SK-N-MC (cell line): ENCODE measurements at regions not wholly inside any gene's neighbourhood (a gene's known extent, or its start where the extent isn't known, plus 50 kb on each side); places are given as distances from the start of the nearest gene placed in this dataset.

Experiments used
- DNase-seq: peaks from one replicate; pipeline ENCODE4 v3.0.0-alpha.2; 2011; ENCODE audit warnings: low read depth, low spot score
- H3K27ac ChIP-seq: fragments of 200-600 bp; sonication (generic); 2 replicates; pipeline ENCODE4 v1.5.1; 2016; ENCODE audit warnings: mixed run types
- H3K36me3 ChIP-seq: fragments of 200-600 bp; sonication (generic); 2 replicates; pipeline ENCODE4 v1.6.1; 2017; ENCODE audit warnings: antibody characterized with exemption, low read length, mixed read lengths; ENCODE audit not compliant: insufficient read depth
- H3K4me3 ChIP-seq: fragments of 200-600 bp; sonication (generic); 2 replicates; pipeline ENCODE4 v1.5.1; 2016
- H3K9ac ChIP-seq: fragments of 200-600 bp; sonication (generic); 2 replicates; pipeline ENCODE4 v1.8.0; 2017; ENCODE audit warnings: mixed run types, mixed read lengths; ENCODE audit not compliant: insufficient read length
- H3K9me3 ChIP-seq: fragments of 200-600 bp; sonication (generic); 2 replicates; pipeline ENCODE4 v1.6.1; 2017; ENCODE audit warnings: low read depth, mild to moderate bottlenecking, antibody characterized with exemption, low read length, moderate library complexity, mixed read lengths
- EZH2 ChIP-seq: fragments of 200-600 bp; sonication (generic); IDR thresholded peaks from one replicate; pipeline ENCODE4 v1.6.1; 2017; ENCODE audit warnings: antibody characterized with exemption
- FOXP2 ChIP-seq: optimal IDR thresholded peaks from 2 replicates; pipeline ENCODE3; 2011; ENCODE audit warnings: mild to moderate bottlenecking, moderate library complexity; ENCODE audit not compliant: insufficient read depth; ENCODE audit errors: extremely low read length, control extremely low read depth
- POLR2AphosphoS5 ChIP-seq: IDR thresholded peaks from 2 replicates; pipeline ENCODE4 v1.6.1; 2012; ENCODE audit warnings: mild to moderate bottlenecking, low read depth, low read length, borderline replicate concordance

- no peaks in the 10 kb centered on the region for H3K36me3 ChIP-seq
- TF ChIP-seq POLR2AphosphoS5 (no peak), FOXP2 (no peak), EZH2 (no peak)
- H3K27ac ChIP-seq: no peak overlapping the region
- no peak overlapping the region for H3K9ac ChIP-seq
- H3K9me3 ChIP-seq: no peaks in the 10 kb centered on the region
- no peak for DNase-seq
- no peak overlapping the region for H3K4me3 ChIP-seq
Observed at GRCh38 chr5:38207343-38207742, 51.0 kb upstream of the EGFLAM start.

- TF ChIP-seq EZH2 (no peak), POLR2AphosphoS5 (no peak), FOXP2 (no peak)
- peak overlapping the region; percentile 39 for H3K4me3 ChIP-seq
- no peaks in the 10 kb centered on the region for H3K9me3 ChIP-seq
- H3K9ac ChIP-seq: no peak overlapping the region
- no peaks in the 10 kb centered on the region for H3K36me3 ChIP-seq
- H3K27ac ChIP-seq: peak overlapping the region; percentile 71
- no peak for DNase-seq
Observed at GRCh38 chr5:38202741-38203140, 55.6 kb upstream of the EGFLAM start.

DNA sequence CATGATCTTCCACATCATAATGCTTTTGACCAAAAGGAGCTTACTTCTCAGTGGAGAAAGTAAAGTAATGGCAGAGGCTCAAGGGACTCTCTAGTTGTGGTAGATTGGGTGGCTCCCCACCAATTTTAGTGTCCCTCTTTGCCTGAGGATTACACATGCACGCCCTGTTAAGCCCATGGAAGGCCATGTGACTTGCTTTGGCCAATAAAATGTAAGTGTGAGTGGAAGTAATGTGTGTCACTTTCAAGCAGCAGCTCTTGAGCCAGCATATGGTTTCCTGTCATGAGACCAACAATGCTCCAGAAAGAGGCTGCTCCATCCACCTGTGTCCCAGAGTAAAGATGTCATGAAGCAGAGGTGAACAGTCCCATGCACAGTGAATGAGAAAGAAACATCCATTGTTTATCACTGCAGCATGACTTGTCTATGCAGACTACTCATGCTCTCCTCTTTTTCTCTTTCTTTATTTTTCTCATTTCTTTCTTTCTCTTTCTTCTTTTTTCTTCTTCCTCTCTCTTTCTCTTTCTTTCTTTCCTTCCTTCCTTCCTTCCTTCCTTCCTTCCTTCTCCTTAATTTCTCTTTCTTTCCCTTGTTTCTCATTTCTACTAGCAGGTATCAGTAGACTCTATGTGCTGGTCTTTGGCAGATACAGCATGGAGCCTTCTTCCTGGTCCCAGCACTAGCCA is 57.3 kb upstream of the EGFLAM start:
- Histone ChIP-seq H3K9ac (no peak overlapping the region), H3K36me3 (no peaks in the 10 kb centered on the region), H3K4me3 (no peak overlapping the region), H3K9me3 (no peaks in the 10 kb centered on the region), H3K27ac (no peak overlapping the region)
- DNase-seq: no peak
- TF ChIP-seq POLR2AphosphoS5: no peak
- no peak for TF ChIP-seq EZH2
- no peak for TF ChIP-seq FOXP2

GRCh38 chr5:38197118-38197517 is 61.2 kb upstream of the EGFLAM start:
- no peak for TF ChIP-seq EZH2
- no peak for TF ChIP-seq FOXP2
- TF ChIP-seq POLR2AphosphoS5: no peak
- DNase-seq: no peak
- no peak overlapping the region for H3K9ac ChIP-seq

DNA sequence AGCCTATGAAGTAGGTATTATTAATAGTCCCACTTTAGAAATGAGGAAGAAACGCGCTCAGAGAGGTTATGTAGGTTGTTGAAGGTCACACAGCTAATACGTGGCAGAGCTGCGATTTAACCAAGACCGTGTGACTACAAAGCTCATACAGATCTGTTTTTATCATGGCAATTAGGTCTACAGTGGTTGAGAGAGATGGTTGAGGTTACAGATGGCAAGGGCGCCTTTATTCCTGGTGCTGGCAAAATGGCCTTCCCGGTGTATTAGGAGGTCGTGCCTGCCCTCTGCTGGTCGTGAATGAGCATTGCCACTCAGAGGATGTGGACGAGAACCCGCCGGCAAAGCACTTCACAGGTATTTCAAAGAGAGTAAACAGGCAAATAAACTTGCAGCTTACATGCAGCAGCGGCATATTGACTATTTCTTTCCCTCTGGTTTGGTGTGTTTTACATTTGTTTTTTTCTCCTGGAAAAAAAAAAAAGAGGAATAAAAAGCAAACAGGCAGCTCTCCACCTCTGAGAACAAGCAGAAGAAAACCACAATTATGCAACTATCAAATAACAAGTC is 65.3 kb upstream of the EGFLAM start:
- TF ChIP-seq FOXP2 (no peak), POLR2AphosphoS5 (no peak), EZH2 (no peak)
- Histone ChIP-seq H3K27ac (no peak overlapping the region), H3K9ac (peak overlapping the region; percentile 46), H3K9me3 (no peaks in the 10 kb centered on the region), H3K4me3 (peak overlapping the region; percentile 67), H3K36me3 (no peaks in the 10 kb centered on the region)
- DNase-seq: peak; percentile 64

More at GRCh38 chr5:38197118-38197517, 61.2 kb upstream of the EGFLAM start:
- H3K27ac ChIP-seq: no peak overlapping the region
- H3K9me3 ChIP-seq: no peaks in the 10 kb centered on the region
- H3K36me3 ChIP-seq: no peaks in the 10 kb centered on the region
- H3K4me3 ChIP-seq: no peak overlapping the region

DNA sequence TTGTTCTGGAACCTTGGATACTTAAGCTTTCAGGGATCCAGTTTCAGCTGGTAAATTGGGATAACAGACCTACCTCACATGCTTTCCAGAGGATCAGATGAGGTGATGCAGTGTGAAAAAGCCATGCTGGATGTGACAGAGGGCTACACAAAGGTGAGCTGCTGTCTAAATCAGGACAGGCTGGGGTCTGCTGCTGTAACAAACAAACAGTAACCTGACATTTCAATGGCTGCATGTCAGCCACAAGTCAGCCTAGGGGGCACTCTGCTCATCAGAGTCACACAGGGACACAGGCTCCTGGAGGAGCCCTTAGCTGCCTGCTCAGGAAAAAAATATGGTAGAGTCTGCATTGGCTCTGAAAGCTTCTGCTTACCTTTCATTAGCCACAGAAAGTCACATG is 66.7 kb upstream of the EGFLAM start:
- Histone ChIP-seq H3K9ac (no peak overlapping the region), H3K27ac (no peak overlapping the region), H3K4me3 (no peak overlapping the region), H3K36me3 (no peaks in the 10 kb centered on the region), H3K9me3 (no peaks in the 10 kb centered on the region)
- TF ChIP-seq EZH2 (no peak), POLR2AphosphoS5 (no peak), FOXP2 (no peak)
- no peak for DNase-seq

DNA sequence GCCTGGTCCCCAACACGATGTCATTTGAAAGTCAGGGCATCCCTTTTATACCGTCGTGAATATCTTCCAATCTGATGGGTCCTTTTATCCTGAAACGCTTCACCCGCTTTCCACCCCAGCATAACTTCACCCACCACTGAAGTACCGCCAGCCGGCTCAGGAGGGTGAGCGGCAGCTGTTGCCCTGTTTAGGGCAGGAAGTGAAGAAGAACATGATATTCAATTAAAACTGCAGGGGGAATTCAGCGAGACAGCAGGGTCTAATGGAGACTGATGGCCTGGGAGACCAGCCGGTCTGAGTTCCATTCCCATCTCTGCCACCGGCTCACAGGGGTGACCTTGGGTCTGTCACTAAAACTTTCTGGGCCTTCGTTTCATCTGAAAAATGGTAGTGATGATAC is 68.2 kb upstream of the EGFLAM start:
- H3K4me3 ChIP-seq: no peak overlapping the region
- H3K9me3 ChIP-seq: no peaks in the 10 kb centered on the region
- H3K36me3 ChIP-seq: no peaks in the 10 kb centered on the region
- TF ChIP-seq POLR2AphosphoS5 (no peak), EZH2 (no peak), FOXP2 (no peak)
- no peak for DNase-seq
- H3K9ac ChIP-seq: no peak overlapping the region
- no peak overlapping the region for H3K27ac ChIP-seq

GRCh38 chr5:38189081-38189504 is 69.3 kb upstream of the EGFLAM start:
- no peak overlapping the region for H3K27ac ChIP-seq
- no peak overlapping the region for H3K9ac ChIP-seq
- H3K36me3 ChIP-seq: no peaks in the 10 kb centered on the region
- no peak for TF ChIP-seq EZH2
- no peak for TF ChIP-seq POLR2AphosphoS5
- no peak for TF ChIP-seq FOXP2
- DNase-seq: no peak
- no peak overlapping the region for H3K4me3 ChIP-seq
- no peaks in the 10 kb centered on the region for H3K9me3 ChIP-seq
